Neural cell (in vitro differentiated cells): ENCODE measurements at regions not wholly inside any gene's neighbourhood (a gene's known extent, or its start where the extent isn't known, plus 50 kb on each side); places are given as distances from the start of the nearest gene placed in this dataset.

Experiments
- CTCF ChIP-seq: fragments of 450-650 bp; IDR thresholded peaks from 2 replicates; pipeline ENCODE4 v1.5.1; 2014; ENCODE audit warnings: antibody characterized with exemption, mild to moderate bottlenecking, moderate library complexity; ENCODE audit not compliant: poor library complexity, severe bottlenecking
- POLR2AphosphoS5 ChIP-seq: IDR thresholded peaks from 2 replicates; pipeline ENCODE4 v1.6.1; 2012
- TAF1 ChIP-seq: IDR thresholded peaks from 2 replicates; pipeline ENCODE4 v1.6.1; 2012; ENCODE audit warnings: low read depth

GRCh38 chr22:48883211-48883960 lies 944.3 kb downstream of the BRD1 start:
- TF ChIP-seq CTCF (no peak), POLR2AphosphoS5 (no peak), TAF1 (no peak)
